Hepatocyte (in vitro differentiated cells): ENCODE measurements at regions not wholly inside any gene's neighbourhood (a gene's known extent, or its start where the extent isn't known, plus 50 kb on each side); places are given as distances from the start of the nearest gene placed in this dataset.

ENCODE experiments used
- CTCF ChIP-seq: fragments of 200-600 bp; sonication (generic); IDR thresholded peaks from 2 replicates; pipeline ENCODE4 v1.5.1; 2016; ENCODE audit warnings: antibody characterized with exemption, mild to moderate bottlenecking; ENCODE audit not compliant: poor library complexity
- EZH2 ChIP-seq: fragments of 200-600 bp; sonication (generic); IDR thresholded peaks from 2 replicates; pipeline ENCODE4 v1.6.1; 2016; ENCODE audit warnings: antibody characterized with exemption, mild to moderate bottlenecking, borderline replicate concordance

DNA sequence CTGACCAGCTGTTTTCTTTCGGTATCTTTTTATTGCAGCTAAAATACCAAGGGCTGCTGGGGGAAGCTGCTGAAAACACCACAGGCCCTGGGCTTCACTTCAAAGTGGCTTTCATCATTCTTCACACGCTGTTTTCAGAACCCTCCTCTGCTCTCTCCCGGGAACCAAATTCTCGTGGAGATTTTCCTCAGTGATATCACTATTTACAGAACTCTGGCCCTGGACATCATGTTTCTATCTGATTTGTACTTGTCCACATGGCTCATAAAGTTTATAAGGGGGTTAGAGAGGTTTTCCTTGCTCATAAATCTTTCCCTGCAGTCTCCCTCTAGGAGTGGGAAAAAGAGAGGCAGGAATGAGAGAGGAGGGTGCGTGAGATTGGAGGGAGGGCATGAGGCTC is 177.4 kb upstream of the NPVF start:
- TF ChIP-seq CTCF (no peak), EZH2 (no peak)
